NB4 (cell line): ENCODE measurements at regions not wholly inside any gene's neighbourhood (a gene's known extent, or its start where the extent isn't known, plus 50 kb on each side); places are given as distances from the start of the nearest gene placed in this dataset.

Experiments used
- CTCF ChIP-seq: IDR thresholded peaks from one replicate; pipeline ENCODE4 v1.5.1; 2012; ENCODE audit warnings: low read depth, low read length
- MAX ChIP-seq: IDR thresholded peaks from 2 replicates; pipeline ENCODE4 v1.6.1; 2011; ENCODE audit warnings: low read depth, low read length
- MYC ChIP-seq: IDR thresholded peaks from 2 replicates; pipeline ENCODE4 v1.6.1; 2011; ENCODE audit warnings: low read depth, low read length
- POLR2A ChIP-seq: IDR thresholded peaks from 2 replicates; pipeline ENCODE4 v1.6.1; 2011; ENCODE audit warnings: mild to moderate bottlenecking; ENCODE audit not compliant: insufficient read length; ENCODE audit errors: extremely low read depth

GRCh38 chr10:109071539-109071938 lies 851.8 kb downstream of the XPNPEP1 start:
- no peak for TF ChIP-seq CTCF
- TF ChIP-seq MAX, result no peak
- no peak for TF ChIP-seq POLR2A
- no peak for TF ChIP-seq MYC
